ENCODE measurements at regions not wholly inside any gene's neighbourhood (a gene's known extent, or its start where the extent isn't known, plus 50 kb on each side); places are given as distances from the start of the nearest gene placed in this dataset.

DNA sequence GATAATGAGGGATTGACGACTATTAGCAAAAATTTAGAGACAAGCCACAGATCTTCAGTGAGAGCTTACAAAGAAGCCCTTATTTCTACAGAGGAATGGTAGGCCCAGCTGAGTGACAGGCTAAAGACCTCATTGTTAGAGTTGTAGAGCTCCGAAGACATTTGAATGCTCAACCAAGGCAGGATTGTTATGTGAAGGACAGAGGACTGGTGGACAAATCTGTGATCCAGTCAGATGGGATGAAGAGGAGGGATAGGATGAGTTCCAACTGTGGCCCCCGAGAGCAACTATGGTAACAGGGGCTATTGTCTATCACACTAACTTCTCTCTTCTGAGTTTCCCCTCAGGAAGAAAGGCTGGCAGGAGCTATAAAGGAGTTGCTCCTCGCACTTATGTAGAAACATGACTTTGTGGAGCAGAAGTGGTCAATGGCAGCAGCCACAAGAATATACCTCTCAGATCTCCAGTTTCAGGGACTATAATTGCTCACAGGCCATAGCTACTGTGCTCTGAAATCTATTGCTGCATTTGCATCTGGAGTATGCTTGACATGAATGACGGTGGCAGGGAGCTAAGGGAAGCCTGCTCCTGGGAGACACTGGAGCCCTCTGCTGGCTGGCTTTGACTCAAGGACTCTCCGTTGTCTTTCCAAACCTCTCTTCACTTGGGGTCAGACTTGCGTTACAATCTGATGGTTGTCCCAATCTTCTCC lies 50.3 kb upstream of the GREB1L start:
- no peaks in the 10 kb centered on the region for H3K36me3 ChIP-seq (ENCODE audit: control insufficient read depth in 2 of 2, insufficient read depth in 2 of 2, low read length in 1 of 2)
- H4K20me1 ChIP-seq (ENCODE audit: control insufficient read depth, insufficient read depth) = no peaks in the 10 kb centered on the region
- no peaks in the 10 kb centered on the region for H3K9me3 ChIP-seq (replicated peaks; ENCODE audit: control insufficient read depth, insufficient read depth, low read length)
- FAIRE-seq (peak; percentile 54), DNase-seq (ENCODE audit: low read depth, low spot score) (no peak), ATAC-seq (peak; percentile 54)
- WGBS (ENCODE audit: insufficient coverage, insufficient replicate concordance, low lambda C conversion rate, missing lambda C conversion rate) = 33% methylated on average over 7 of the region's 7 CpGs
- BruUV-seq (replicated peaks) = no TSS peak
- H2AFZ ChIP-seq (ENCODE audit: control insufficient read depth, low read depth, low read length) = no peak overlapping the region
- no peaks in the 10 kb centered on the region for H3K27me3 ChIP-seq (replicated peaks in 1 of 2; ENCODE audit: control insufficient read depth in 2 of 2, insufficient read depth in 2 of 2, low read length in 1 of 2)
- TF ChIP-seq BMI1 (IDR thresholded peaks at IDR 0.05; ENCODE audit: borderline replicate concordance) = no peak
- TF ChIP-seq, protein P1, sequence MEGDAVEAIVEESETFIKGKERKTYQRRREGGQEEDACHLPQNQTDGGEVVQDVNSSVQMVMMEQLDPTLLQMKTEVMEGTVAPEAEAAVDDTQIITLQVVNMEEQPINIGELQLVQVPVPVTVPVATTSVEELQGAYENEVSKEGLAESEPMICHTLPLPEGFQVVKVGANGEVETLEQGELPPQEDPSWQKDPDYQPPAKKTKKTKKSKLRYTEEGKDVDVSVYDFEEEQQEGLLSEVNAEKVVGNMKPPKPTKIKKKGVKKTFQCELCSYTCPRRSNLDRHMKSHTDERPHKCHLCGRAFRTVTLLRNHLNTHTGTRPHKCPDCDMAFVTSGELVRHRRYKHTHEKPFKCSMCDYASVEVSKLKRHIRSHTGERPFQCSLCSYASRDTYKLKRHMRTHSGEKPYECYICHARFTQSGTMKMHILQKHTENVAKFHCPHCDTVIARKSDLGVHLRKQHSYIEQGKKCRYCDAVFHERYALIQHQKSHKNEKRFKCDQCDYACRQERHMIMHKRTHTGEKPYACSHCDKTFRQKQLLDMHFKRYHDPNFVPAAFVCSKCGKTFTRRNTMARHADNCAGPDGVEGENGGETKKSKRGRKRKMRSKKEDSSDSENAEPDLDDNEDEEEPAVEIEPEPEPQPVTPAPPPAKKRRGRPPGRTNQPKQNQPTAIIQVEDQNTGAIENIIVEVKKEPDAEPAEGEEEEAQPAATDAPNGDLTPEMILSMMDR (IDR thresholded peaks at IDR 0.05 in 2 of 3, conservative IDR thresholded peaks at IDR 0.05 in 1 of 3; ENCODE audit: control insufficient read depth in 2 of 3, extremely low read depth in 1 of 3, insufficient read depth in 1 of 3, low read depth in 3 of 3, low read length in 3 of 3) = peak; percentile 26 to 40 (median 33); a peak in 4 of 6 replicates
- TF ChIP-seq NFYB (IDR thresholded peaks at IDR 0.05; ENCODE audit: insufficient read depth, low read depth, low read length) = no peak
- TF ChIP-seq, protein P2, sequence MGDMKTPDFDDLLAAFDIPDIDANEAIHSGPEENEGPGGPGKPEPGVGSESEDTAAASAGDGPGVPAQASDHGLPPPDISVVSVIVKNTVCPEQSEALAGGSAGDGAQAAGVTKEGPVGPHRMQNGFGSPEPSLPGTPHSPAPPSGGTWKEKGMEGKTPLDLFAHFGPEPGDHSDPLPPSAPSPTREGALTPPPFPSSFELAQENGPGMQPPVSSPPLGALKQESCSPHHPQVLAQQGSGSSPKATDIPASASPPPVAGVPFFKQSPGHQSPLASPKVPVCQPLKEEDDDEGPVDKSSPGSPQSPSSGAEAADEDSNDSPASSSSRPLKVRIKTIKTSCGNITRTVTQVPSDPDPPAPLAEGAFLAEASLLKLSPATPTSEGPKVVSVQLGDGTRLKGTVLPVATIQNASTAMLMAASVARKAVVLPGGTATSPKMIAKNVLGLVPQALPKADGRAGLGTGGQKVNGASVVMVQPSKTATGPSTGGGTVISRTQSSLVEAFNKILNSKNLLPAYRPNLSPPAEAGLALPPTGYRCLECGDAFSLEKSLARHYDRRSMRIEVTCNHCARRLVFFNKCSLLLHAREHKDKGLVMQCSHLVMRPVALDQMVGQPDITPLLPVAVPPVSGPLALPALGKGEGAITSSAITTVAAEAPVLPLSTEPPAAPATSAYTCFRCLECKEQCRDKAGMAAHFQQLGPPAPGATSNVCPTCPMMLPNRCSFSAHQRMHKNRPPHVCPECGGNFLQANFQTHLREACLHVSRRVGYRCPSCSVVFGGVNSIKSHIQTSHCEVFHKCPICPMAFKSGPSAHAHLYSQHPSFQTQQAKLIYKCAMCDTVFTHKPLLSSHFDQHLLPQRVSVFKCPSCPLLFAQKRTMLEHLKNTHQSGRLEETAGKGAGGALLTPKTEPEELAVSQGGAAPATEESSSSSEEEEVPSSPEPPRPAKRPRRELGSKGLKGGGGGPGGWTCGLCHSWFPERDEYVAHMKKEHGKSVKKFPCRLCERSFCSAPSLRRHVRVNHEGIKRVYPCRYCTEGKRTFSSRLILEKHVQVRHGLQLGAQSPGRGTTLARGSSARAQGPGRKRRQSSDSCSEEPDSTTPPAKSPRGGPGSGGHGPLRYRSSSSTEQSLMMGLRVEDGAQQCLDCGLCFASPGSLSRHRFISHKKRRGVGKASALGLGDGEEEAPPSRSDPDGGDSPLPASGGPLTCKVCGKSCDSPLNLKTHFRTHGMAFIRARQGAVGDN (IDR thresholded peaks at IDR 0.05) = no peak
- TF ChIP-seq MYC (IDR thresholded peaks at IDR 0.05; ENCODE audit: insufficient read depth, insufficient read length, insufficient replicate concordance, low read length, severe bottlenecking) = no peak
- no peak for TF ChIP-seq CUX1 (IDR thresholded peaks at IDR 0.05; ENCODE audit: insufficient replicate concordance, low read depth, low read length)
- no peak for TF ChIP-seq MYB (IDR thresholded peaks at IDR 0.05; ENCODE audit: borderline replicate concordance, low read depth, low read length)
- no peak for TF ChIP-seq RBBP5 (conservative IDR thresholded peaks at IDR 0.05)
- TF ChIP-seq RAD21 (IDR thresholded peaks at IDR 0.05; ENCODE audit: insufficient read depth, low read depth, low read length) = peak; percentile 26; the same call in 1 of the 2 replicates
- ChIA-PET RAD21 (ENCODE audit: unreplicated experiment) (no interaction called here), CTCF (interaction anchor here (0.6 to 2.1 kb wide), 9 partner anchors 10 to 764 kb away, joined by 3 to 9 read pairs (median 4); no protein-coding TSS in a partner anchor), SMC1A (ENCODE audit: uncharacterized antibody, unreplicated experiment) (interaction anchor here (2.4 kb wide), 1 partner anchor 12 kb away, joined by 7 read pairs; no protein-coding TSS in a partner anchor), POLR2A (no interaction called here)
- no peak overlapping the region for H3K4me3 ChIP-seq
- in situ Hi-C loops (cut with MboI) = loop anchor here (5.0 to 25.0 kb wide), 3 partner anchors 104 to 763 kb away; no protein-coding TSS in a partner anchor
- no peak overlapping the region for H3K9ac ChIP-seq (ENCODE audit: control insufficient read depth, insufficient read depth, low read length)
- no peaks in the 10 kb centered on the region for H3K79me2 ChIP-seq (ENCODE audit: control insufficient read depth, insufficient read depth, low read length)
- no peaks in the 10 kb centered on the region for H3K4me1 ChIP-seq (ENCODE audit: control insufficient read depth, insufficient read depth, low read length)
- H3K27ac ChIP-seq (ENCODE audit: control insufficient read depth, insufficient read depth) = no peak overlapping the region
- intact Hi-C loops (cut with micrococcal nuclease; ENCODE audit: unreplicated experiment) = loop anchor here (10.0 kb wide), 7 partner anchors 193 to 1513 kb away; no protein-coding TSS in a partner anchor
- H3K4me2 ChIP-seq (ENCODE audit: control insufficient read depth, insufficient read depth) = no peak overlapping the region
